IMR-90 (cell line): ENCODE measurements at regions not wholly inside any gene's neighbourhood (a gene's known extent, or its start where the extent isn't known, plus 50 kb on each side); places are given as distances from the start of the nearest gene placed in this dataset.

Experiments used
- BHLHE40 ChIP-seq: fragments of 150-350 bp; IDR thresholded peaks from 2 replicates; pipeline ENCODE4 v1.6.1; 2016; ENCODE audit warnings: mild to moderate bottlenecking, low read depth, low read length
- FOS ChIP-seq: fragments of 150-350 bp; IDR thresholded peaks from 2 replicates; pipeline ENCODE4 v1.6.1; 2016; ENCODE audit warnings: low read depth, low read length
- MAZ ChIP-seq: IDR thresholded peaks from 2 replicates; pipeline ENCODE4 v1.6.1; 2012; ENCODE audit warnings: low read depth, mild to moderate bottlenecking, low read length, improper control_type of control experiment, moderate library complexity, borderline replicate concordance
- MXI1 ChIP-seq: IDR thresholded peaks from 2 replicates; pipeline ENCODE4 v1.6.1; 2012; ENCODE audit warnings: low read depth, mild to moderate bottlenecking, low read length, moderate library complexity, borderline replicate concordance
- NFE2L2 ChIP-seq: fragments of 150-350 bp; IDR thresholded peaks from 2 replicates; pipeline ENCODE4 v1.6.1; 2016; ENCODE audit warnings: low read depth, mild to moderate bottlenecking, low read length
- POLR2A ChIP-seq: IDR thresholded peaks from 2 replicates; pipeline ENCODE4 v1.6.1; 2012; ENCODE audit warnings: mild to moderate bottlenecking, low read depth, low read length
- RAD21 ChIP-seq: IDR thresholded peaks from 2 replicates; pipeline ENCODE4 v1.6.1; 2012; ENCODE audit warnings: low read length, improper control_type of control experiment
- RCOR1 ChIP-seq: IDR thresholded peaks from 2 replicates; pipeline ENCODE4 v1.6.1; 2012; ENCODE audit warnings: mild to moderate bottlenecking, low read length, improper control_type of control experiment; ENCODE audit not compliant: insufficient replicate concordance
- TF ChIP-seq, protein P1 (sequence below): conservative IDR thresholded peaks from 2 replicates; pipeline ENCODE4 v1.5.1; 2012; ENCODE audit warnings: mild to moderate bottlenecking, low read depth, low read length, improper control_type of control experiment
- TF ChIP-seq, protein P2 (sequence below): fragments of 150-350 bp; IDR thresholded peaks from 2 replicates; pipeline ENCODE4 v1.6.1; 2016; ENCODE audit warnings: low read depth, mild to moderate bottlenecking, low read length, moderate library complexity, borderline replicate concordance
- TF ChIP-seq, protein P3 (sequence below): fragments of 150-350 bp; IDR thresholded peaks from 2 replicates; pipeline ENCODE4 v1.6.1; 2017; ENCODE audit warnings: mild to moderate bottlenecking, antibody characterized with exemption, low read length, low read depth

DNA sequence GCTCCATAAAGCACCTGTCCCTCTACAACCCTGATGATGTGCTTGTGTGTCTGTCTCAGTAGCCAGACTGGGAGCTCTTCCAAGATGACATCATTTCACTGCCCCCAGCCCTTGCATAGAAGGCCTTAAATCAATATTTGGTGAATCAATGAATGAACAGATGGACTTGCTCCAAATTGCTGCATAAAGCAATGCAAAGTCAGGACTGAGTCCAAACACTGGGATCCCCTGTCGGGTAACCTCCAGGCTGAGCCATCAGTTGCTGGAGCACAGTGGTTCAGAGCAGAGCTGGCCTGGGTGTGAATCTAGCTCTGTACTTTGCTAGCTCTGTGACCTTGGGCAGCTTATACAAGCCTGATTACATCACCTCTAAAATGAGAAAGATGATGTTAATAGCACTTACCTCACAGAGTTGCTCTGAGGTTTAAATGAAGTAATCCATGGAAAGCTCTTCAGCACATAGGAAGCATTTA is 120.3 kb upstream of the VASH1 start:
- TF ChIP-seq, protein P1, sequence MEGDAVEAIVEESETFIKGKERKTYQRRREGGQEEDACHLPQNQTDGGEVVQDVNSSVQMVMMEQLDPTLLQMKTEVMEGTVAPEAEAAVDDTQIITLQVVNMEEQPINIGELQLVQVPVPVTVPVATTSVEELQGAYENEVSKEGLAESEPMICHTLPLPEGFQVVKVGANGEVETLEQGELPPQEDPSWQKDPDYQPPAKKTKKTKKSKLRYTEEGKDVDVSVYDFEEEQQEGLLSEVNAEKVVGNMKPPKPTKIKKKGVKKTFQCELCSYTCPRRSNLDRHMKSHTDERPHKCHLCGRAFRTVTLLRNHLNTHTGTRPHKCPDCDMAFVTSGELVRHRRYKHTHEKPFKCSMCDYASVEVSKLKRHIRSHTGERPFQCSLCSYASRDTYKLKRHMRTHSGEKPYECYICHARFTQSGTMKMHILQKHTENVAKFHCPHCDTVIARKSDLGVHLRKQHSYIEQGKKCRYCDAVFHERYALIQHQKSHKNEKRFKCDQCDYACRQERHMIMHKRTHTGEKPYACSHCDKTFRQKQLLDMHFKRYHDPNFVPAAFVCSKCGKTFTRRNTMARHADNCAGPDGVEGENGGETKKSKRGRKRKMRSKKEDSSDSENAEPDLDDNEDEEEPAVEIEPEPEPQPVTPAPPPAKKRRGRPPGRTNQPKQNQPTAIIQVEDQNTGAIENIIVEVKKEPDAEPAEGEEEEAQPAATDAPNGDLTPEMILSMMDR: no peak
- no peak for TF ChIP-seq RCOR1
- TF ChIP-seq MXI1: no peak
- TF ChIP-seq FOS: no peak
- no peak for TF ChIP-seq POLR2A
- TF ChIP-seq RAD21: no peak
- TF ChIP-seq BHLHE40: no peak
- TF ChIP-seq, protein P2, sequence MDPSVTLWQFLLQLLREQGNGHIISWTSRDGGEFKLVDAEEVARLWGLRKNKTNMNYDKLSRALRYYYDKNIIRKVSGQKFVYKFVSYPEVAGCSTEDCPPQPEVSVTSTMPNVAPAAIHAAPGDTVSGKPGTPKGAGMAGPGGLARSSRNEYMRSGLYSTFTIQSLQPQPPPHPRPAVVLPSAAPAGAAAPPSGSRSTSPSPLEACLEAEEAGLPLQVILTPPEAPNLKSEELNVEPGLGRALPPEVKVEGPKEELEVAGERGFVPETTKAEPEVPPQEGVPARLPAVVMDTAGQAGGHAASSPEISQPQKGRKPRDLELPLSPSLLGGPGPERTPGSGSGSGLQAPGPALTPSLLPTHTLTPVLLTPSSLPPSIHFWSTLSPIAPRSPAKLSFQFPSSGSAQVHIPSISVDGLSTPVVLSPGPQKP: no peak
- TF ChIP-seq MAZ: no peak
- TF ChIP-seq NFE2L2: no peak
- TF ChIP-seq, protein P3, sequence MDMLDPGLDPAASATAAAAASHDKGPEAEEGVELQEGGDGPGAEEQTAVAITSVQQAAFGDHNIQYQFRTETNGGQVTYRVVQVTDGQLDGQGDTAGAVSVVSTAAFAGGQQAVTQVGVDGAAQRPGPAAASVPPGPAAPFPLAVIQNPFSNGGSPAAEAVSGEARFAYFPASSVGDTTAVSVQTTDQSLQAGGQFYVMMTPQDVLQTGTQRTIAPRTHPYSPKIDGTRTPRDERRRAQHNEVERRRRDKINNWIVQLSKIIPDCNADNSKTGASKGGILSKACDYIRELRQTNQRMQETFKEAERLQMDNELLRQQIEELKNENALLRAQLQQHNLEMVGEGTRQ: no peak
